ENCODE measurements at regions not wholly inside any gene's neighbourhood (a gene's known extent, or its start where the extent isn't known, plus 50 kb on each side); places are given as distances from the start of the nearest gene placed in this dataset.

DNA sequence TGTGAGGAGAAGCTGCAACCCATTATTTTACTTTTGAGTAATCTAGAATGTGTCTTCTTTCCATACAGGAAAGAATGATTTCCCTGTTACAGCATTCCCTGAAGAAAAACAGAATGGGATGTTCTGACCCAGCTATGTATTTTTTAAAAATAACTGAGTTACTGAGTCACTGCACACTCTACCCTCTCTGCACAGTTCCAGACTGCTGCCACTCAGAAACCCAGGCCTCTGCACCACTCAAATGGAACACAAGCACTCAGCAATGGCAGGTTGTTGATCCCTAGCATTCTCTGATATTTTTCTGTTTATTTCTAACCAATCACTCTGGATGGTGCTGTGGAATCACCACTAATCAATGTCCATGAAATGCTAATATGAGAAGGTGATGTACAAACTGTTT lies 1300.0 kb upstream of the FAM98A start:
- H3K36me3 Mint-ChIP-seq (ENCODE audit: low read depth, unreplicated experiment): no peaks in the 10 kb centered on the region
- H3K9me3 Mint-ChIP-seq (ENCODE audit: unreplicated experiment): no peaks in the 10 kb centered on the region
- DNase-seq (ENCODE audit: low spot score): no peak
- H3K27ac Mint-ChIP-seq (ENCODE audit: unreplicated experiment): no peak overlapping the region
- TF ChIP-seq, protein P1, sequence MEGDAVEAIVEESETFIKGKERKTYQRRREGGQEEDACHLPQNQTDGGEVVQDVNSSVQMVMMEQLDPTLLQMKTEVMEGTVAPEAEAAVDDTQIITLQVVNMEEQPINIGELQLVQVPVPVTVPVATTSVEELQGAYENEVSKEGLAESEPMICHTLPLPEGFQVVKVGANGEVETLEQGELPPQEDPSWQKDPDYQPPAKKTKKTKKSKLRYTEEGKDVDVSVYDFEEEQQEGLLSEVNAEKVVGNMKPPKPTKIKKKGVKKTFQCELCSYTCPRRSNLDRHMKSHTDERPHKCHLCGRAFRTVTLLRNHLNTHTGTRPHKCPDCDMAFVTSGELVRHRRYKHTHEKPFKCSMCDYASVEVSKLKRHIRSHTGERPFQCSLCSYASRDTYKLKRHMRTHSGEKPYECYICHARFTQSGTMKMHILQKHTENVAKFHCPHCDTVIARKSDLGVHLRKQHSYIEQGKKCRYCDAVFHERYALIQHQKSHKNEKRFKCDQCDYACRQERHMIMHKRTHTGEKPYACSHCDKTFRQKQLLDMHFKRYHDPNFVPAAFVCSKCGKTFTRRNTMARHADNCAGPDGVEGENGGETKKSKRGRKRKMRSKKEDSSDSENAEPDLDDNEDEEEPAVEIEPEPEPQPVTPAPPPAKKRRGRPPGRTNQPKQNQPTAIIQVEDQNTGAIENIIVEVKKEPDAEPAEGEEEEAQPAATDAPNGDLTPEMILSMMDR (IDR thresholded peaks at IDR 0.05; ENCODE audit: unreplicated experiment): no peak
- no peaks in the 10 kb centered on the region for H3K4me1 Mint-ChIP-seq (ENCODE audit: unreplicated experiment)
- H3K4me3 Mint-ChIP-seq (ENCODE audit: unreplicated experiment): no peak overlapping the region
- H3K27me3 Mint-ChIP-seq (ENCODE audit: unreplicated experiment): no peaks in the 10 kb centered on the region

GRCh38 chr2:34892766-34893165 lies 1293.7 kb upstream of the FAM98A start:
- no peak for DNase-seq (ENCODE audit: low spot score)
- no peak overlapping the region for H3K27ac Mint-ChIP-seq (ENCODE audit: unreplicated experiment)
- no peaks in the 10 kb centered on the region for H3K36me3 Mint-ChIP-seq (ENCODE audit: low read depth, unreplicated experiment)
- H3K9me3 Mint-ChIP-seq (ENCODE audit: unreplicated experiment): no peaks in the 10 kb centered on the region
- peaks cover 2% of the 10 kb centered on the region for H3K27me3 Mint-ChIP-seq (ENCODE audit: unreplicated experiment)
- TF ChIP-seq, protein P1 (IDR thresholded peaks at IDR 0.05; ENCODE audit: unreplicated experiment): no peak
- H3K4me1 Mint-ChIP-seq (ENCODE audit: unreplicated experiment): peaks cover 2% of the 10 kb centered on the region
- H3K4me3 Mint-ChIP-seq (ENCODE audit: unreplicated experiment): no peak overlapping the region

DNA sequence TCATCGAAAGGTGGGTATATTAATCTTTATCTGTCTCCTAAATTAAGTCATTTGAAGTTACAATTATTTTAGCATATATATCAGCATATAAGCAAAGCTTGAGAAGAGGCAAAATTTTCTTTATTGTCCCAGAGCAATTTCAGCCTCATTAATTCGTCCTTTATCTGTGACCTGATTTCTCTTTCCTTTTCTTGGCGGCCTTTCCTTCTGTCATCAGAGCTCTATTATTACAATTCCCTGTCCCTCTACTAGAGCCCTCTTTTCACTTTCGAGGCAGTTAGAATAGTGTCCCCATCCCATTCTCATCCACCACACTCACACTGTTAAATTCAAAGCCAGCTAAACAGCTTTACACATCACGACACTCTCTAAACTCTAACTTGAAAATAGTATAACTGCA lies 1293.2 kb upstream of the FAM98A start:
- H3K4me3 Mint-ChIP-seq (ENCODE audit: unreplicated experiment): no peak overlapping the region
- H3K4me1 Mint-ChIP-seq (ENCODE audit: unreplicated experiment): peaks cover 2% of the 10 kb centered on the region
- H3K27ac Mint-ChIP-seq (ENCODE audit: unreplicated experiment): peak overlapping the region; percentile 43
- DNase-seq (ENCODE audit: low spot score): no peak
- no peaks in the 10 kb centered on the region for H3K36me3 Mint-ChIP-seq (ENCODE audit: low read depth, unreplicated experiment)
- TF ChIP-seq, protein P1 (IDR thresholded peaks at IDR 0.05; ENCODE audit: unreplicated experiment): no peak
- H3K27me3 Mint-ChIP-seq (ENCODE audit: unreplicated experiment): peaks cover 2% of the 10 kb centered on the region
- H3K9me3 Mint-ChIP-seq (ENCODE audit: unreplicated experiment): no peaks in the 10 kb centered on the region

DNA sequence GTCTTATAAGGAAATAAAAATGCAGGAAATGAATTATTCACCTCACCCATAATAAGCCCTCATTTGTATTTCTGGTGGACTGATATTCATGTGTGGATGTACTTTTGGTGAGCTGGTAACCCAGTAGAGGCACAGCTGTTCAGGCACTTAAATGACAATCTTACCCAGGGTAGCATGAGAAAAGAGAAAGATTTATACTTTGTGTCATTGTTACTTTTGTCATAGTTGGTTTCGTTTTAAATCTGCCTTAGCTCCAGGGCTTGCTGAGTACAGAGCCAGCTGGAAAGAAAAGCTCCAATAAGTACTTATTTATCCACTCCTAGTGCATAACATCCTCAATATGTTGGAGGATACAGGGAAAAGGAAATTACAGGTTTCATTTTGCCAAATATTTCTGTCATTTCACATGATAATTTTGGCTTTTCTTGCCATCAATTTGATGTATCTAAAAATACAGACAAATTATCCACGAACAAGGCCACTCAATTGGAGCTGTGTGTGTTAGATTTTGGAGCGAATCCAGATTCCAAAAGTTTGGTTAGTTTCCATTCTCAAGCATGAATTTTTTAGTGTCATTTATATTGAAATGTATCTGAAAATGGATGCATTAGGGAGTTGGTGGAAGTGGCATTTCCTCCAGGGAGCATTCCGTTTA lies 1276.1 kb upstream of the FAM98A start:
- DNase-seq (ENCODE audit: low spot score): no peak
- TF ChIP-seq, protein P1 (IDR thresholded peaks at IDR 0.05; ENCODE audit: unreplicated experiment): no peak
- Mint-ChIP-seq H3K4me1 (ENCODE audit: unreplicated experiment) (no peaks in the 10 kb centered on the region), H3K9me3 (ENCODE audit: unreplicated experiment) (no peaks in the 10 kb centered on the region), H3K27ac (ENCODE audit: unreplicated experiment) (no peak overlapping the region), H3K4me3 (ENCODE audit: unreplicated experiment) (no peak overlapping the region), H3K36me3 (ENCODE audit: low read depth, unreplicated experiment) (no peaks in the 10 kb centered on the region), H3K27me3 (ENCODE audit: unreplicated experiment) (no peaks in the 10 kb centered on the region)

- Mint-ChIP-seq H3K9me3 (ENCODE audit: unreplicated experiment) (no peaks in the 10 kb centered on the region), H3K27me3 (ENCODE audit: unreplicated experiment) (no peaks in the 10 kb centered on the region), H3K4me3 (ENCODE audit: unreplicated experiment) (no peak overlapping the region), H3K4me1 (ENCODE audit: unreplicated experiment) (peaks cover 13% of the 10 kb centered on the region), H3K27ac (ENCODE audit: unreplicated experiment) (no peak overlapping the region), H3K36me3 (ENCODE audit: low read depth, unreplicated experiment) (peaks cover 8% of the 10 kb centered on the region)
- no peak for DNase-seq (ENCODE audit: low spot score)
- TF ChIP-seq, protein P1 (IDR thresholded peaks at IDR 0.05; ENCODE audit: unreplicated experiment): no peak
Measured at GRCh38 chr2:34853646-34854045, 1254.5 kb upstream of the FAM98A start.
